GM04504 (cell line): ENCODE measurements at regions not wholly inside any gene's neighbourhood (a gene's known extent, or its start where the extent isn't known, plus 50 kb on each side); places are given as distances from the start of the nearest gene placed in this dataset.
"Not testable (repeated sequence)": the region's sequence is repeated elsewhere in the genome, so short reads cannot be mapped to it uniquely, and the experiment has no call there.

ENCODE experiments used
- DNase-seq: peaks from one replicate; pipeline ENCODE4 v3.0.0-alpha.2; 2012; ENCODE audit warnings: low read depth

DNA sequence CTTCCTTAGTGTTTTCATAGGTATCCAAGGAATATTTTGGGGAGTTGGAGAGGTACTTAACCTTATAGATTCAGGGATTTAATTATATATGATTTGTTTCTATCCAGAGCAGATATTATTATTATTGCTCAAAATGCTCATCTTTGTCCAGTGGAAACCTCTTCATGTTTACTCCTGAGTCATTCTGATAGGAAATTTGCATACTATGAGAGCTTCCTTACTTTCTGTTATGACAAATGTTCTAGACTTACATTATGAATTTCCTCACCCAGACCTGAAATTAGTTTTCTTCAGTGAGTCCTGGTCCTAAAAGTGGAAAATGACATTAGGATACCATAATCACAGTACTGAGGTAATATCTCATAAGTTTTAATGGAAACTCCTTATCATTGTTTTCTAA, 57.5 kb upstream of the PLPPR5 start:
- no peak for DNase-seq

GRCh38 chr1:99069146-99069545, 64.5 kb upstream of the PLPPR5 start:
- DNase-seq, result no peak

- DNase-seq, result not testable (repeated sequence)
Observed at GRCh38 chr1:99078529-99078928, 73.9 kb upstream of the PLPPR5 start.

- no peak for DNase-seq
Observed at GRCh38 chr1:99082366-99082765, 77.7 kb upstream of the PLPPR5 start.

DNA sequence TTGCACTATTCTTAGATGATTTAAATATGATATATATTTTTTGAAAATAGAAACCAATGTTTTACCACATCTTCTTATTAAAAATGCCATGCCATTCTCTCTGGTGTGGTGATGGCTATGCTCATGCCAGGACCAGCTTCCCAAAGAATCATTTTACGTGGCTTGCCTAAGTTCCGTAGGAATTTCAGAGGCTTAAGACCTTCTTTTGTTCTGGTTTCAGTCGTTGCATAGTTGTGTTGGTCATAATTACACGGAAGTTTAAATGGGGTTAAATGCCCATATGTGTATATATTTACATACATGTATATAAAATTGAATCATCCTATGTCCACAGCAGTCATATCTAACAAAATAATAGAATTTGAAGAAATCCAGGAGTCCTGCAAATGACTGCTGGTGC, 78.7 kb upstream of the PLPPR5 start:
- no peak for DNase-seq

DNA sequence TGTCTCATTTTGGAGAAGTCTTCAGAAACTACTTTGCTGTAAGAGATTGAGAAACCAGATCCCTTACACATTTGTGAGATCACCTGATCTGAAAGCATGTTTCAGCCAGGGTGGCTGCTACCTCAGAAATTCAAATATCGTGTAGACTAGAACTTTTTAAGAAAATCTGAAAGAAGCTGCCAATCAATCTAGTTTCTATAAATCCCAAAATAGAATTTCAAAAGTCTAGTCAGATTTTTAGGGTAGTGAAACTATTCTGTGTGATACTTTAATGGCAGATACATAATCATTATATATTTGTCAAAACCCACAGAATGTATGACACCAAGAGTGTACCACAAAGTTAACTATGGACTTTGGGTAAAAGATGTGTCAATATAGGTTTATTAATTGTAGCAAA, 79.9 kb upstream of the PLPPR5 start:
- DNase-seq, result no peak

- no peak for DNase-seq
Observed at GRCh38 chr1:99086057-99086456, 81.4 kb upstream of the PLPPR5 start.

- no peak for DNase-seq
Observed at GRCh38 chr1:99098589-99098988, 93.9 kb upstream of the PLPPR5 start.

GRCh38 chr1:99106274-99106673, 101.6 kb upstream of the PLPPR5 start:
- DNase-seq, result no peak

- DNase-seq, result no peak
Observed at GRCh38 chr1:99107680-99108079, 103.0 kb upstream of the PLPPR5 start.

DNA sequence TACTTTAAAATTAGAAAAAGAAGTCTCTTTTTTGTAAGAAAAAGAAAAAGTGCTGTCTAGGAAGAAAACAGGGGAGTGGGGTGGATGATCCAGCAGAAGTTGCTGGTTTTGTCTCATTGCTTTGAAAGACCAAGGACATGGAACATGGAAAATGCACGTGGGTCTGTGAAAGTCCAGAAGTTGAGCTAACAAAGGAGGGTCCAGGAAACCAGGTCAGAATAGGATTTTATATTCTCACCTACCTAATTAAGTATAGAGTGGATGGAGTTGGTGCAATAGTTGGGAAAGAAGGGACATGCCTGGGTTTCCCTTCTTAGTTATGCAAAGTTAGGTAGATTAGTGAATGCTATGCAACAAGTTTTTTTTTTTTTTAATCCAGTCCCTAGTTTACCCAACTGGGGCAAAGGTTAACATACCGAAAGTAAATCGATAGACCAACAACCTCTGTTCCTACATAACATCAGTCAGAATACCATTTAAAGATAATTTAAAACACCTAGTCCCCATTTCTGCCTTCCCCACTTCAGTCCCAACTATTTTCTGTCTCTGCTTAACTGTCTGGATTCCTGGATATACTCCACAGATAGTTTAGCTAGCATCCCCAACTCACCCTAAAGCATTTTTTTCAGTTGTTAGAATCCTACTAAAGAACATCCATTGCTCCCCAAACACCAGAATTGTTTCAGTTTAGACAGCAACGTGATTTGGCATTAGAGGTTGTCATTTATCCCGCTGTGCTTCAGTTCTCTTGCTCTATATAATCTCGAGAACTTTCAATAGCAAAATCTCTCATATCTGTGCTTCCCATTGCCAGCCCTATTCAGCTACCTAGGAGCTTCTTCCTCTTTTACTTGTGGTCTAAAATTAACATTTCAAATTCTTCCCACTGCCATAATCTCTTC, 105.7 kb upstream of the PLPPR5 start:
- DNase-seq, result no peak

- no peak for DNase-seq
Observed at GRCh38 chr1:99115231-99115630, 110.6 kb upstream of the PLPPR5 start.

- DNase-seq, result no peak
Observed at GRCh38 chr1:99119188-99119587, 114.5 kb upstream of the PLPPR5 start.

- DNase-seq, result no peak
Observed at GRCh38 chr1:99122039-99122438, 117.4 kb upstream of the PLPPR5 start.

GRCh38 chr1:99123936-99124335, 119.3 kb upstream of the PLPPR5 start:
- DNase-seq, result no peak

GRCh38 chr1:99131546-99131945, 126.9 kb upstream of the PLPPR5 start:
- no peak for DNase-seq

GRCh38 chr1:99133756-99134500, 129.3 kb upstream of the PLPPR5 start:
- DNase-seq, result no peak

- no peak for DNase-seq
Observed at GRCh38 chr1:99137554-99138206, 126.6 kb upstream of the PLPPR4 start.

DNA sequence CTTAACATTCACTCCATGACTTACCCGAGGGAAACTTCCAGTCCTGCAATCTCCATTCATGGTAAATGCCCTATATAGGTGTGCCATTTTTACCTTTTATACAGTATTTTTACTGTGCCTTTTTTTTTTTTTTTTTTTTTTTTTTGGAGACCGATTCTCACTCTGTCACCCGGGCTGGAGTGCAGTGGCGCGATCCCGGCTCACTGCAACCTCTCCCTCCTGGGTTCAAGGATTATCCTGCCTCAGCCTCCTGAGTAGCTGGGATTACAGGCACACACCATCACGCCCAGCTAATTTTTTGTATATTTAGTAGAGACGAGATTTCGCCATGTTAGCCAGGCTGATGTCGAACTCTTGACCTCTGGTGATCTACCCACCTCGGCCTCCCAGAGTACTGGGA, 124.4 kb upstream of the PLPPR4 start:
- no peak for DNase-seq

DNA sequence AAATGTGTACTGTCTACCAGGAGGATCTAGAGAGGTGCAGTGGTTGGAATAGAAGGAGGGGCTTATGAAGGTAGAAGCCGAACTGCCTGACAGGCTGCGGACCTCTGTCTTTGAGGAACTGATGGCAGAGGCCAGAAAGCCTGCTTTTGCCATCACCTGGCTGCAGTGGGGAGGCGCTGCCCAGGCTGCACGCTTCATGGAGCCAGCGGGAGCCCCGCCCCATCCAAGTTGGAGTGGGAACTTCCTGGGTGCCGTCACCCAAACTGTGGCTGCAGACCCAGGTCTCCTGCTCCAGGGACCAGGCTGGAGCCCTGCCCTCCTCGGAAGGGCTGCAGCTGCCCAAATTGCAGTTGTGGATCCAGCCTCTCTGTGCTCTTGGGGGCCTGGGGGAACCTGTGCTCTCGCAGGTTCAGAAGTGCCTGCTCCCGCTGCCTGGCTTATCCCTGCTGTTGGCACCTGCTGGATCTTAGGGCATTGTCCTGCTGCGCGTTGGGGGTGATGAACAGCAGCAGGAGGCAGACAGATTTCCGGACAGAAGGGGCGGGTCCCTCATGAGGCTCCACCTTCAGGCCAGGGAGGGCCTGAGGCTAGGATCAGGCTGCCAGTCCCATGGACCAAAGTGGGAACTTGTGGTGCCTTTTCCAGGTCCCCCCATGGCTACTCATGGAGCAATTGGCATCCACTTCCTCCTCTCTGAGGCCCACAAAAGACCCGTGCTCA, 118.0 kb upstream of the PLPPR4 start:
- DNase-seq, result no peak

- no peak for DNase-seq
Observed at GRCh38 chr1:99149952-99150351, 114.3 kb upstream of the PLPPR4 start.

DNA sequence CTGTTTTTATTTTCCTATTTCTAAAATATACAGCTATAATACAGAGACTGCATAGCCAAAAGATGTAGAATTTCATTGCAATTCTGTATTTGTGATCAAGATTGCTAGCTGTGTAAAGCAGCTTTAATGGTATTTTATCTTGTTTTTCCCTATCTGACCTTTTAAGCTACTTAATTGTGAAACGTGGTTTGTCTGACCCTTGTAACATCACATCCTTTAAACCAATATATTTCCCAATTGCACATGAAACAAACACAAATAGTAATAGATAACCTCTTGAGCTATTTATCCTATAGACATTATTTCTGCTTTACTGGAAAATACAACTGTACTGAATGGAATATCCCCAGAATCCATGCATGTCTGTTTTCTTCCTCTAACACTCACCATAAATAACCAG, 112.2 kb upstream of the PLPPR4 start:
- DNase-seq, result no peak
